ENCODE measurements at regions not wholly inside any gene's neighbourhood (a gene's known extent, or its start where the extent isn't known, plus 50 kb on each side); places are given as distances from the start of the nearest gene placed in this dataset.

GRCh38 chr13:36526897-36527296 lies 94.6 kb downstream of the CCNA1 start:
- no peak for DNase-seq (ENCODE audit: low read depth in 1 of 2, low spot score in 1 of 2)
- CTCF ChIA-PET: no interaction called here
- POLR2A ChIA-PET: no interaction called here

GRCh38 chr13:36528105-36528504 lies 95.8 kb downstream of the CCNA1 start:
- 0% methylated on average over 8 of the region's 8 CpGs for WGBS (ENCODE audit: missing lambda C conversion rate)
- Histone ChIP-seq H3K4me1 (no peaks in the 10 kb centered on the region), H3K4me2 (no peak overlapping the region), H3K27ac (no peak overlapping the region), H3K9me3 (no peaks in the 10 kb centered on the region), H3K4me3 (no peak overlapping the region)
- ChIA-PET POLR2A (no interaction called here), CTCF (no interaction called here)
- no peak for DNase-seq (ENCODE audit: low read depth in 1 of 2, low spot score in 1 of 2)
- FAIRE-seq: no peak
- TF ChIP-seq JUN (IDR thresholded peaks at IDR 0.05): no peak
- no peak for TF ChIP-seq HMGXB4 (CRISPR knock-in tag; IDR thresholded peaks at IDR 0.05; ENCODE audit: borderline replicate concordance)
- TF ChIP-seq SREBF2 (IDR thresholded peaks at IDR 0.05): no peak
- TF ChIP-seq FOXS1 (CRISPR knock-in tag; IDR thresholded peaks at IDR 0.05): no peak
- TF ChIP-seq EHMT2 (IDR thresholded peaks at IDR 0.05; ENCODE audit: low read depth): no peak
- no peak for TF ChIP-seq ATOH8 (CRISPR knock-in tag; IDR thresholded peaks at IDR 0.05; ENCODE audit: low read depth)
- no peak for TF ChIP-seq ZFP36 (IDR thresholded peaks at IDR 0.05; ENCODE audit: borderline replicate concordance, partially characterized antibody)
- no peak for TF ChIP-seq ELK1 (IDR thresholded peaks at IDR 0.05; ENCODE audit: low read depth, low read length)
- TF ChIP-seq CHD4 (IDR thresholded peaks at IDR 0.05; ENCODE audit: borderline replicate concordance): no peak
- no peak for TF ChIP-seq USF2 (IDR thresholded peaks at IDR 0.05)
- ATAC-seq: no peak

More at GRCh38 chr13:36526897-36527296, 94.6 kb downstream of the CCNA1 start:
- no peak overlapping the region for H3K4me3 ChIP-seq
- no peak overlapping the region for H3K4me2 ChIP-seq
- 0% methylated on average over 1 of the region's 1 CpG for WGBS (ENCODE audit: missing lambda C conversion rate)
- FAIRE-seq (no peak), ATAC-seq (no peak)
- H3K9me3 ChIP-seq: no peaks in the 10 kb centered on the region
- H3K4me1 ChIP-seq: no peaks in the 10 kb centered on the region
- TF ChIP-seq FOSB (CRISPR knock-in tag; IDR thresholded peaks at IDR 0.05) (no peak), FOSL2 (IDR thresholded peaks at IDR 0.05) (no peak), FOSL2 (CRISPR knock-in tag; IDR thresholded peaks at IDR 0.05) (no peak), HOXB5 (CRISPR knock-in tag; IDR thresholded peaks at IDR 0.05) (no peak), MAX (IDR thresholded peaks at IDR 0.05) (no peak), CBX2 (IDR thresholded peaks at IDR 0.05; ENCODE audit: borderline replicate concordance, low read depth) (no peak), RNF2 (IDR thresholded peaks at IDR 0.05; ENCODE audit: borderline replicate concordance, low read depth) (no peak), ZSCAN20 (CRISPR knock-in tag; IDR thresholded peaks at IDR 0.05) (no peak), ZNF302 (CRISPR knock-in tag; IDR thresholded peaks at IDR 0.05) (no peak), CEBPB (IDR thresholded peaks at IDR 0.05) (no peak), MAZ (IDR thresholded peaks at IDR 0.05; ENCODE audit: borderline replicate concordance, low read depth, low read length) (no peak), RFX5 (IDR thresholded peaks at IDR 0.05) (no peak)
- no peak overlapping the region for H3K27ac ChIP-seq

Measured in A549 (cell line).